HL-60/S4 treated with retinoic acid at 250 ng/mL for 4 days and 3 days (cell line): ENCODE measurements at regions not wholly inside any gene's neighbourhood (a gene's known extent, or its start where the extent isn't known, plus 50 kb on each side); places are given as distances from the start of the nearest gene placed in this dataset.

Source experiments
- in situ Hi-C: fragments of 300-500 bp; cut with MboI; formaldehyde crosslinking; loops from 2 replicates; pipeline ENCODE4 v1.7.0; 2022; ENCODE audit warnings: low sequenced_read_pairs

DNA sequence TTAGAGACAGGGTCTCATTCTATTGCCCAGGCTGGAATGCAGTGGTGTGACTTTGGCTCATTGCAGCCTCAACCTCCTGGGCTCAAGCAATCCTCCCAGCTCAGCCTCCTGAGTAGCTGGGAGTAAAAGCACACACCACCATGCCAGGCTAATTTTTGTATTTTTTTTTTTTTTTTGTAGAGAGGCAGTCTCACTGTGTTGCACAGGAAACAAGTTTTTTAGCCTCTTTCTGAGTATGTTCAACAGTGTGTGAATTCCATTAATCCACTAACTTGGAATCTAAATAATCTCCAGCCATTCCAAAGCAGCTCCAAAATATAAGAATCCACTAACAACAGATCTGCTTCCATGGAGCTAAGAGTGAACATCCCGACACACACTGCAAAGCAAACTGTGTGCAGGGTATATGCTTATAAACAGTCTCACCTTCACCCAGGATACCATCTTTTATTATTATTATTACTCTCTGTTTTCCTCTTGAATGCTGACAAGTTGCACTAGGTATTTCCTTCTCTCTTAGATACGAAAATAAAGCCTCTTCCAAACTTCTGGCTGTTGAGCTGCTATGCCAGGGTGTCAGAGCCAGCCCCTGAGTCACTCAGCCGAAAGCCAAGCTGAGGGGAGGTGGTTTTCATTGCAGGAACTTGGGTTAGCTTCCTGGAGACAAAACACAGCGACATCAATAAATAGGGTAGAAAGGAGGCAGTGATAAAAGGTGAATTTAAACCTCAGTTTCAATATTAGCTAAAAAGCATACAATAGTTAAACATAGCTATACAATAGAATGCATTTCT is 264.9 kb downstream of the HIVEP2 start:
- in situ Hi-C loops, result loop anchor here (25.0 kb wide), 1 partner anchor 732 kb away; no protein-coding TSS in a partner anchor

DNA sequence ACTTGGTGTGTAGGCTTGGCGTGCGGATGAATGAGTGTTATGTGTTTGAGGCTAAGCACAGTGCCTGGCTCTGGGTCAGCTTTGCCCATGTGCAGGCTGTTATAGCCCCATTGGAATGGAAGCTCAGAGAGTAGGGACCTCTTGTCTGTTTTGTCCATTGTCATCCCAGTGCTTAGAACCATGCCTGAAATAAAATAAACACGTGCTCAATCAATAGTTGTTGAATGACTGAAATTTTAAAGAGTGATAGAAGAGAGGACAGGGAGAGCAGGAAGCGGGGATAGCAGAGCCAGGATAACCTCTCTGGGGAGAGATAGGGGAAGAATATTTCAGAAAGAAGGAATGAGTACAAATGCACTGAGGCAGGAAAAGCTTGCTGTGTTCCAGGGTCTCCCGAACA is 263.9 kb downstream of the HIVEP2 start:
- in situ Hi-C loops, result loop anchor here (25.0 kb wide), 1 partner anchor 731 kb away; no protein-coding TSS in a partner anchor

DNA sequence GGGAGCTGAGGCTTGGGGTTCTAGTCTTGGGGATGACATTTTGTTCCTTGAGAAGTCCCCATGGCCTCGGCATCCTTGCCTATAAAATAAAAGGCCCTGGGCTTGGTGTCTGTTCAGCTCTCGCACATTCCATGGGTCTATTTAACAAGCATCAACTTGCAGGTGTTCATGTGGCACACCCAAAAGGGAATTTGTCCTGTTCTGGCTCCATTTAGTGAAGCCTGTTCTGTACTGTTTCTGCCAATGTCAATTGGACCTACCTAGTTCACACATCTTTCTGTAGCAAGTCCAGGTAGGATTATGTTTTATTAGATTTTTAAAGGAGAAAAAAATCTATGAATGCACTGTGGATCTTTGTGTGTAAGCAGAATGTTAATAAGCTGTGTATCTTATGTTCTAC is 262.0 kb downstream of the HIVEP2 start:
- in situ Hi-C loops, result loop anchor here (25.0 kb wide), 1 partner anchor 729 kb away; no protein-coding TSS in a partner anchor

DNA sequence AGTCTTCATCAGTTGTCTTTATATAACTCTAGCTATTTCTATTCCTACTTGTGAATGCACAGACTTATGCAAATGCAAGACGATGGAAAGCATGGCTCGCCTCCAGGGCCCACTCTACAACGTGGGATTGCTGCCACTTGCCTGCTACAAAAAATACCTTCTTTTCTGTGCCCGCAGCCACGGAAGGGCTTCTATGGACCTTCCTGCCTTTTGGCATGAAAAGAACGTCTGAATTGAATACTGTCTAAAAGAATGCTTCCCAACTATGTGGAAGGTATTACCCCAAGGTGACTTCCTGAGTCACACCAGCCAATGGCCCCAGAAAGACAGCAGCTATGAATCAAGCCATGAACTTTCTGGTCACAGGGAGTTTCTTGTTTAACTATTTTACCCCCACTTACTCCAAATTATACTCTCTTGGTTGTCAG is 261.2 kb downstream of the HIVEP2 start:
- in situ Hi-C loops, result loop anchor here (25.0 kb wide), 1 partner anchor 729 kb away; no protein-coding TSS in a partner anchor

DNA sequence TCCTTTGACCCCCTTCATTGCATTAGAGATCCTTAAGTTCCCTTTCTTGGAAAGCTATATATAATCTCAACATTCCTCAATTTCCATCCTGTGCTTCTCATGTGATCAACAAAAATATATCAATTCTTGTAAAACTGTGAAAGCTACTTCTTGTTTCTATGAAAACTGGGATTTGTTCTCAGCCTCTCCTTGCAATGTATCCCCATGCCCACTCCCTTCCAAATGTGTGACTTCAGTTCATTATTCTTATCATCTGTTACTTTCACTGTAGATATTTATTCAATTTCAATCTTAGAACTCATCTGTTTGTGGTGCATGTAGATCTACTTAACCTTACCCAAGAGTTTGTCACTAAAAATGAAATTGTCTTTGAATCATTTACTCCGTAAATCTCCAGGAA is 260.6 kb downstream of the HIVEP2 start:
- in situ Hi-C loops, result loop anchor here (25.0 kb wide), 1 partner anchor 728 kb away; no protein-coding TSS in a partner anchor

DNA sequence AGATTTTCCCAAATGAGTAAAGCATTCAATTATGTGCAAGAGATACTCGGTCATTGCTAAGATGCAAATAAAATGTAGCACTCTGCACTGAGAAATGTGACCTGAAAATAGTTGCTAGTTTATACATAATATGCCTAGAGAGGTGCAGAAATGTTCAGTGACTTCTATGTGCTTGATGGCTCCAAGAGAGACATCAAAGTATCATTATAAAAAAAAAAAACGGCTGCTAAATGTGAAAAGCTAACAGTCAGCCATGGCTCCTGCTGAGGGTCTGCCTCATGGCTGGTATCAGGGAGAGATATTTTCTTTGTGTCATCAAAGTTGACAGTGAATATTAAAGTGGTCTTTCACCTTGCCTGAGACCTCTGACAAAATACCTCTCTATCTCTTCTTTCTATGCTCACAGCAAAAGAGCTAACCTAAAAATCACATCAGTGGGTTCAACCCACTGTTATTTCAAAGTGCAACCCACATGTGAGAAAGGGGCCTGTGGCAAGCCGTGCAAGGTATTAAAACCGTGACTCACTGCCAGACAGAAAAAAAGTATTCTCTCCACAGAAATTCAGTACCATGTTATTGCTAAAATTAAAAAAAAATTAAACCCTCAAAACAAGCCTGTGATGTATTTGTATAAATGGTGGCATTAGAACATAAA is 259.0 kb downstream of the HIVEP2 start:
- in situ Hi-C loops, result loop anchor here (25.0 kb wide), 1 partner anchor 726 kb away; no protein-coding TSS in a partner anchor

DNA sequence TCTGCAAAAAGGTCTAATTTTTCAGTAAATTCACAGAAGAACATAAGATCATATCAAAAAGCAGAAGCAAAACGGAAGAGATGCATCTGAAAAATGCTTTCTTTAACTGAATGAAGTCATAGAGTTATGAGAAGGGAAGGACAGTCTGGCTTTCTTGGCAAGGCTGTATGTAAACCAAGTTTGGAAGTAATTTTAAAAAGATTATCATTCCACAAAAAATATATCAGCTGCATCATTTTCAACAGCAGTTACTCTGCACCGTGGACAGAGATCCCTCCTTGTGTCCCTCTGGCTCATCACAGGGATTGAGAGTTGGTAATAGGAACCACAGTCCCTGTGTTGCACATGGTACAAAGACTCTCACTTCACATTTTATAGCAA is 258.5 kb downstream of the HIVEP2 start:
- in situ Hi-C loops, result loop anchor here (25.0 kb wide), 1 partner anchor 726 kb away; no protein-coding TSS in a partner anchor

DNA sequence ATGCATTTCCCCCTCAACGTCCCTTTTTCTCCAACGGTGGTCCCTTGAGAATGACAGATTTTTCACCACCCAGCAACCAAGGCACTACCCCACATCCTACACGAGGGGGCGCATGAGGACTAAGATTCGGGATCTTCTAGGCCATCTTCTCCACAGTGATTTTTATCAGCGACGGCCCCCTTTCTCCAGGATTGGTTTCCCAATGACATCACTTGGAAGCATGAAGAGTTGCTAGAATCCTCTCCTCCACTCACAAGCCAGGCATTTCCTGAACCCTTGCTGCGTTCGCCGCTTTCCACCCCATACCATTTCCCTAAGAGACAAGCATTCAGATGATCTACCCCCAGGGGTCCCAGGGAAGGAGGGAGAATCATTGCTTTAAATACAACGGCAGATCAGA is 252.0 kb downstream of the HIVEP2 start:
- in situ Hi-C loops, result loop anchor here (10.0 to 25.0 kb wide), 2 partner anchors 332 to 719 kb away; no protein-coding TSS in a partner anchor

DNA sequence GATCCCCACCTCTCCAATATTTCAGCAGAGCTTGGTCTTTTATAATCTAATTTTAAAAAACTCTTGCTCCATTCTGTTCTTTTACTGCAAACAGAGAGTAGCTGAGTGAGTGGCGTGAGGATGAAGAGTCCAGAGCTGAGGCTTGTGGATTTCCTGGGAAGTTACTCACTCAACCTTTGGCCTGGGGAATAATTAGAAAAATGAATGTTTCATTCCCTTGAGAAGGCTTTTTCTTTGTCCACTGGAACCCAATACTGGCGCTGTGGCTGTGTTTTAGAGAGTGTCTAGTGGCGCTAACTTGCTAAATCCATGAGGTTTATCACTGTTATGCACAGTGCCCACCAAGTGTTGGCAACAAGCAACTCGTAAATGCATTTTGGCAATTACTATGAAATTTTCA is 251.5 kb downstream of the HIVEP2 start:
- in situ Hi-C loops, result loop anchor here (10.0 to 25.0 kb wide), 2 partner anchors 331 to 719 kb away; no protein-coding TSS in a partner anchor

DNA sequence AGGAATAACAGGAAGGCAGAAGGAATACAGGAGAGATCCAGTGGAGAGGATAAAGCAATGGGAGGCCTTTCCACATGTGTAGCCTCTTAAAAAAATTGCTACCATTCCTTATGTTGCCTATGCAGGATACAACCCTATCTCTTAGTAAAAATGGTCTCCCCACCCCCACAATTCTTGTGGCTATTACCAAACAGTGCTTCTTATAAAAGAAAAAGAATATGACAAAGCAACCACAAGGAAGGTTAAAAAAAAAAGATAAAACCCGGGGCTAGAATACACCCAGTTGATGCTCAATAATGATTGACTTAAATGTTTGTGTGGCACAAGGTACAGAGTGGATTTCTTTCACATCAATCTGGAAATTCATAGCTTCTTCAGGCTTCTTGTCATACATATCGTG is 250.9 kb downstream of the HIVEP2 start:
- in situ Hi-C loops, result loop anchor here (10.0 to 25.0 kb wide), 2 partner anchors 331 to 718 kb away; no protein-coding TSS in a partner anchor

DNA sequence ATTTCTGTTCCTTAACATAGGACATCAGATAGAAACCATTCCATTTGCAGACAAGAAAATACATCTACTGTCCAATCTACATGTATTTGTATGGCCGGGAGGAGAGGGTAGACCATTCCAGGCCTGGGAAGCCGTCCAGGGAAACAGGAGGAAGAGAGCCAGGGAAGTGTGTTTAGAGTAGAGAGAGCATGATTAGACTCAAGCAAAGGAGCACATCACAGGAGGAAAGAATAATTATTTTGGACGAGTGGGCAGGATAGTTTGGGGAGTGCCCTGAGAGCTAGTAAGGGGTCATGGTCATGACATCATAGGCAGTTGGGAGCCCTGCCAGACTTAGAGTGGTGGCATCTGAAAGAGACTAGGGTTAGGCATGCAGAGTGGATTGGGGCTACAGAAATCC is 250.0 kb downstream of the HIVEP2 start:
- in situ Hi-C loops, result loop anchor here (10.0 to 25.0 kb wide), 2 partner anchors 330 to 717 kb away; no protein-coding TSS in a partner anchor

DNA sequence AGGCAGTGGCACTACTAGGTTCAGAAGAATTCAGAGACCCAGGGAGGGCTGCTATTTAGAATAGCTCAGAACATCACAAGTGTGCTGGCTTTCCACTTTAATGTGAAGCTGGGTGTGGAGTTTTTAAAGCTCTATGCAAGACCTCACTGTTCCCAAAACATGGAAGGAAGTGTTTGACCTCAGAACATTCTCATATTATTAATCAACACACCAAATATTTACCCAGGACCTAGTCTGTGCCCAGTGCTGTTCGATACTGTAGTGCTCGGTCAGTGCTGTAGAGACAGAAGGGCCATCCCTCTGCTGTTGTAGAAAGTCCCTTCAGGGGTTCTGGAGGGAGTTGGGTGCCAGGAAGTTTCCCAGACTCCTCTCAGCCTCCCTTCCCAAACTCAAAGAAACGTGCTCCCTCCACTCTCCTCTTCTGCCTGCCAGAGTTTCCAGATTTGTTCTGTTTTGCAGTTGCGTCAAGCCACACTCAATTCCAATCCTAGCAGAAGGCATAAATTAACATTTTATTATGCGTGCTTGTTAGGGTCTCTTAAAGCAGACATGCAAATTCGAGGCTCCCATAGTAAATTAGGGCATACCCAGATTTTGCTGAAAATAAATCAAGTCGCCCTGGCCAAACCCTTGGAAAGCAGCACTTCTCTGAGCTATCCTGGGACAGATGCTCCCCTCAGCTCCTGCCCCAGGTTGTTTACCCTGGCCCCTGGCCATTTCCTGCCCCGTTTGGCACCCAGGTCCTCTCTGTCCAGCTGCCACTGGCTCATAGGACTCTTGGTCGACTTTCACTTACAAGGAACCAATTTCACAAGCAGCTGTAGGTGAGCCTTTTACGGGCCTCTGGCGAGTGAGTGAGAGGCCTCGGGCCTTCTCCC is 248.6 kb downstream of the HIVEP2 start:
- in situ Hi-C loops, result loop anchor here (10.0 to 25.0 kb wide), 2 partner anchors 328 to 716 kb away; no protein-coding TSS in a partner anchor

DNA sequence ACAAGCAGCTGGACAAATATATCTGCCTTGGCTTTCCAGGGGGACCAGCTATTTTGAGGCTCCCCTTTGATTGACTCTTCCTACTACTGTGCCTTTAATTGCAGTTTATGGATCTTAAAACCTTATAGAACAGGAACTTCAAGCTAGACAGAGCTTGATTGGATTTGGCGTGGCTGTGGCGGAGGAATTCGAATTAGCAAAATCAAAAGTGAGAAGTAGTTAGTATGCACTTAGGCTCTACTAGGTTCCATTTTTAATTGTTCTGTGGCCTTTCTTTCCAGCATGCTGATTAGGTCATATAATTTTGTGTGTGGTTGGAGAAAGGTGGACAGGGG is 248.0 kb downstream of the HIVEP2 start:
- in situ Hi-C loops, result loop anchor here (10.0 to 25.0 kb wide), 2 partner anchors 328 to 715 kb away; no protein-coding TSS in a partner anchor

DNA sequence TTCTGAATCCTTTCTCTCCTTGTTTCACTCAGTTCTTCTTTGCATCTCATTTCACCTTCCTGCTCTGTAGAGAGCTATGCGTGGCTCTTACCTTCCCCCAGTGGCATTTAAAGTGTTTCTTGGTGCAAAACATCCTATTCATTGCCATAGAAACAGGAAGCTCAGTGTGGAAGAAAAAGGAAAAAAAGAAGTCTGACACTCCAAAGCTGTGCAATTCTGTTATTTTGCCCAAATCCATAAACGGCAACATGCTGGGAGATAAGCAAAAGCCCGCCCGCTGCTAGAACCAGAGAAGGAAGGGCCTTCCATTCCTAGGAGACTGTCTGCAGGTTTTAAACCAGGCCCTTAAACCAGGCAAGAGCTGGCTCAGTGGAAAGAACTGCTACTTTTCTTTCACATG is 247.1 kb downstream of the HIVEP2 start:
- in situ Hi-C loops, result loop anchor here (10.0 to 25.0 kb wide), 2 partner anchors 327 to 714 kb away; no protein-coding TSS in a partner anchor

DNA sequence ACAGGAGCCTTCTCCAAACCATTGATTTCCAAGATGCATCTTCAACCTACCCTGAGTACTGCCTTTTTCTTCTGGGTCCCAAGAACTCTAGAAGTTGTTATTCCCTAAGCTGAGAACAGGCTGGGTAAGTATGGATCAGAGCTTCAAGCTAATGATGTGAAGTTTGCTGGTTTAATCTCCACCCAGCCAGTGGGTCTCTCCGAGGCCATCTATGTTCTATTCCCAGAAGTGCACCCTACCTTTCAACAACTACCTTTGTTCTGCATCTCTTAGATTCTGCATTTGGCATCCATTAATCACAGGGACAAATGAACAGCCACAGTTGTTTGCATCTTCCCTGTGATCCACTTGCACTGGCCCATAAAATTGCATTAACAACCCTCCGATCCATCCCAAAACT is 246.2 kb downstream of the HIVEP2 start:
- in situ Hi-C loops, result loop anchor here (10.0 to 25.0 kb wide), 2 partner anchors 326 to 714 kb away; no protein-coding TSS in a partner anchor

DNA sequence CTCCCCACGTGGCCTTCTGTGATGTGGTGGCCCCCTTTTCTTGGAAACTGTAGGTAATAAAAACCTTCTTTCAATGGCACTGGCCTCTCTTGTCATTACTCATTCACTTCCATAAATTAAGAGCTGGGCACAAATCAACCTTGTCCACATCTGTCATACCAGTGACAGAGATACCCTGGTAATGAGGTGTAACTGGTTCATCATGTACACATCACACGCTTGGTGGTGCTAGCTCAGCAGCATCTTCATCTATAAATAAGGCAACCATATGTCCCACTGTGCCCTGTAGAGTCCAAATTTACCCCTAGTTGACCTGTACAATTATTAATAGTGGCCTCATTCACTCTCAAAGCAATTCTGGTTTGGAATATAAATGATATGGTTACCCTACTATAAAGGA is 245.6 kb downstream of the HIVEP2 start:
- in situ Hi-C loops, result loop anchor here (10.0 to 25.0 kb wide), 2 partner anchors 325 to 713 kb away; no protein-coding TSS in a partner anchor

DNA sequence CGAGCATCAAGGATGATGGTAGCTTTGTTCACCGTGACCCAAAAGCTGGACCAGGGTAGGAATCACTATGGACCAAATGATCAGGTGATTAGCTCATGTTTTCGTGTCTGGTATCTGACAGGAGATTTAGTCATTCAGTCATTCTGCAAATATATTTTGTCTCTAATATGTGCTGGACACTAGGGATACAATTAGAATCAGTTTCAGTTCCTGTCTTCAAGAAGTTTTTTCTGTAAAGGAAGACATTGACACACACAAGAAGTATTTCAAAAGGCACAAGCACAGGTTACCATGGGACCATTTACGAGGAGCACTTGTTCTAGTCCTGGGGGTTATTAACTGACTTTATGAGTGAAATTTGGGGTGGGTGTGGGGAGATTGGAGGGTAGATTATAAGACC is 244.9 kb downstream of the HIVEP2 start:
- in situ Hi-C loops, result no loop called here

DNA sequence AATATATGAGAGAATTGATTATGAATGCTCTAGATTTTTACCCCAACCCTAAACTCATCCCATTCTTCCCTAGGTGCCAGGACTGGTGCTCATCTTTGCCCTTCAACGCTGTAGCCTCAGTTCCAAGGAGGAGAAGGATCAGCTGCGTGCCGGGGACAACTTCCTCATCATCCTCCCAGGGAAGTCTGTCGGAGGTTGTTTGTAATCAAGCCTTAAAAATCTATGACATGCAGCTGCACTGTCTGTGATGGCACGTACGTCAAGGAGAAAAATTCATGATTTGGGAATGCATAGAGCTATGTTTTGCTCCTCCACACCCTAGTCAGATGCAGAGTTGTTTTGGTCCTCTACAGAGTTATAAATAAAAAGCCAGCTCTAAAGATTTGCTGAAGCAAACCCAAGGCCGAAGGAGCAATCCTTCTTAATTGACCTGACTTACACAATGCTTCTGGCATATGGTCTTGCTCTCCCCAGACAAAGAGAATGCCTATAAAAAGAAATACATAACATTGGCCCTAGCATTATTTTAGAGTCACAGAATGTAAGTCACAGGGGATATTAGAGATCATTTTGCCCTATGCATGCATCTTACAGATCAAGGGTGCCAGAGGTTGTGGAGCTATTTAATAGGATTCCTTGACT is 244.2 kb downstream of the HIVEP2 start:
- in situ Hi-C loops, result no loop called here
